Activated CD8-positive, alpha-beta T cell treated with anti-CD3 and anti-CD28 coated beads for 36 hours (primary cell): ENCODE measurements at regions not wholly inside any gene's neighbourhood (a gene's known extent, or its start where the extent isn't known, plus 50 kb on each side); places are given as distances from the start of the nearest gene placed in this dataset.

Experiments used
- ATAC-seq: fragments of 200-7000 bp; cut with Tn5 transposase; one replicate; pipeline ENCODE4 v1.10.0; 2021; ENCODE audit warnings: mild to moderate bottlenecking, moderate library complexity
- CTCF ChIA-PET: fragments of 350-600 bp; sonication (Branson Sonifier 250); formaldehyde crosslinking; loops from one replicate; lab custom pipeline; 2021; ENCODE audit warnings: antibody characterized with exemption; lab: Charles Lee
- POLR2A ChIA-PET: fragments of 350-600 bp; sonication (Branson Sonifier 250); formaldehyde crosslinking; loops from one replicate; lab custom pipeline; 2021; ENCODE audit warnings: antibody characterized with exemption; lab: Charles Lee
- DNase-seq: peaks from one replicate; pipeline ENCODE4 v3.0.0-alpha.2; 2020
- H3K27ac Mint-ChIP-seq: one replicate; pipeline ENCODE4 v1.8.0; 2021; ENCODE audit warnings: mild to moderate bottlenecking, mixed read lengths
- H3K27me3 Mint-ChIP-seq: one replicate; pipeline ENCODE4 v1.8.0; 2021; ENCODE audit warnings: mixed read lengths
- H3K36me3 Mint-ChIP-seq: one replicate; pipeline ENCODE4 v1.8.0; 2021; ENCODE audit warnings: low read depth, mixed read lengths
- H3K4me1 Mint-ChIP-seq: one replicate; pipeline ENCODE4 v1.8.0; 2021; ENCODE audit warnings: low read depth, mixed read lengths
- H3K4me3 Mint-ChIP-seq: one replicate; pipeline ENCODE4 v1.8.0; 2021; ENCODE audit warnings: mild to moderate bottlenecking, moderate library complexity, mixed read lengths
- H3K9me3 Mint-ChIP-seq: one replicate; pipeline ENCODE4 v1.8.0; 2021; ENCODE audit warnings: mixed read lengths
- intact Hi-C: fragments of 100-400 bp; cut with micrococcal nuclease; formaldehyde crosslinking; loops from one replicate; pipeline ENCODE4 v1.10.0; 2022
- TF ChIP-seq, protein P1 (sequence below): fragments of 200-600 bp; IDR thresholded peaks from one replicate; pipeline ENCODE4 v1.8.0; 2022; ENCODE audit warnings: antibody characterized with exemption, mild to moderate bottlenecking

GRCh38 chr7:144937199-144937598 lies 101.3 kb upstream of the TPK1 start:
- Mint-ChIP-seq H3K4me1 (no peaks in the 10 kb centered on the region), H3K36me3 (no peaks in the 10 kb centered on the region), H3K9me3 (no peaks in the 10 kb centered on the region), H3K4me3 (no peak overlapping the region), H3K27me3 (no peaks in the 10 kb centered on the region), H3K27ac (no peak overlapping the region)
- TF ChIP-seq, protein P1, sequence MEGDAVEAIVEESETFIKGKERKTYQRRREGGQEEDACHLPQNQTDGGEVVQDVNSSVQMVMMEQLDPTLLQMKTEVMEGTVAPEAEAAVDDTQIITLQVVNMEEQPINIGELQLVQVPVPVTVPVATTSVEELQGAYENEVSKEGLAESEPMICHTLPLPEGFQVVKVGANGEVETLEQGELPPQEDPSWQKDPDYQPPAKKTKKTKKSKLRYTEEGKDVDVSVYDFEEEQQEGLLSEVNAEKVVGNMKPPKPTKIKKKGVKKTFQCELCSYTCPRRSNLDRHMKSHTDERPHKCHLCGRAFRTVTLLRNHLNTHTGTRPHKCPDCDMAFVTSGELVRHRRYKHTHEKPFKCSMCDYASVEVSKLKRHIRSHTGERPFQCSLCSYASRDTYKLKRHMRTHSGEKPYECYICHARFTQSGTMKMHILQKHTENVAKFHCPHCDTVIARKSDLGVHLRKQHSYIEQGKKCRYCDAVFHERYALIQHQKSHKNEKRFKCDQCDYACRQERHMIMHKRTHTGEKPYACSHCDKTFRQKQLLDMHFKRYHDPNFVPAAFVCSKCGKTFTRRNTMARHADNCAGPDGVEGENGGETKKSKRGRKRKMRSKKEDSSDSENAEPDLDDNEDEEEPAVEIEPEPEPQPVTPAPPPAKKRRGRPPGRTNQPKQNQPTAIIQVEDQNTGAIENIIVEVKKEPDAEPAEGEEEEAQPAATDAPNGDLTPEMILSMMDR: no peak
- ChIA-PET POLR2A (no interaction called here), CTCF (no interaction called here)
- intact Hi-C loops: no loop called here
- ATAC-seq (no peak), DNase-seq (no peak)

- DNase-seq (no peak), ATAC-seq (no peak)
- Mint-ChIP-seq H3K9me3 (no peaks in the 10 kb centered on the region), H3K4me3 (no peak overlapping the region), H3K27ac (no peak overlapping the region), H3K4me1 (no peaks in the 10 kb centered on the region), H3K27me3 (no peaks in the 10 kb centered on the region), H3K36me3 (no peaks in the 10 kb centered on the region)
- ChIA-PET POLR2A (no interaction called here), CTCF (no interaction called here)
- TF ChIP-seq, protein P1: no peak
- intact Hi-C loops: no loop called here
Measured at GRCh38 chr7:144936314-144936713, 100.5 kb upstream of the TPK1 start.

GRCh38 chr7:144910411-144910810 lies 74.6 kb upstream of the TPK1 start:
- Mint-ChIP-seq H3K4me3 (no peak overlapping the region), H3K27ac (no peak overlapping the region), H3K4me1 (peaks cover 8% of the 10 kb centered on the region), H3K27me3 (peaks cover 2% of the 10 kb centered on the region), H3K9me3 (no peaks in the 10 kb centered on the region), H3K36me3 (no peaks in the 10 kb centered on the region)
- intact Hi-C loops: no loop called here
- DNase-seq (no peak), ATAC-seq (no peak)
- ChIA-PET POLR2A (no interaction called here), CTCF (no interaction called here)
- TF ChIP-seq, protein P1: no peak

DNA sequence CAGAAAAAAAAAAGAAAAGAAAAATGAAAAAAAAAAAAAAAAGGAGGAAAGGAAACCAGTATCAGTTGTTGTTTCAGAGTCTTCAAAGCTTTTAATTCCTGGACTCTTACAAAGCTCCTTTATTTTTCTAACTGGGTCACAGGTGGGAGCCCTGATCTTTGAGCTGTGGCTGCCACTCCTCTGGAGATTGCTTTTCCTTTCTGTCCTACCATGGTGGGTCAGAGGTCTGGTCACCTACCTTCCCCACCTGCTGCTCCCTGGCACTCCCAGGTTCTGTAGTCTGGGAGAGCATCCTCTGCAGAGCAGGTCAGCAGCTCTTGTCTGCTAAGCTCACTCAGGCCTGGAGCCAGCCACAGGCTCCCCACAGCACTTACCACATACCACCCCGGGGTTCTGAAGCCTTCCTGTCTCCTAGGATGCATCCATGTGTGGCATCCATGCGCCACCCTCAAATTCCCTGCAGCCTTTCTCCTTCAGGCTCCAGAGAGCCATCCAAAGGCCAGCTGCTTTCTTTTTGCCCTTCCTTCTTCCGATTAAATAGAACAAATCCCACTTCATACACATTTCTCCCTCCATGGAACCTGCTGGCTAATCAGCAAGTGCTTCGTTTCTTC lies 73.2 kb upstream of the TPK1 start:
- Mint-ChIP-seq H3K4me3 (no peak overlapping the region), H3K27ac (no peak overlapping the region), H3K36me3 (no peaks in the 10 kb centered on the region), H3K9me3 (no peaks in the 10 kb centered on the region), H3K4me1 (peaks cover 8% of the 10 kb centered on the region), H3K27me3 (peaks cover 2% of the 10 kb centered on the region)
- intact Hi-C loops: no loop called here
- TF ChIP-seq, protein P1: no peak
- ChIA-PET POLR2A (no interaction called here), CTCF (no interaction called here)
- DNase-seq (no peak), ATAC-seq (no peak)

DNA sequence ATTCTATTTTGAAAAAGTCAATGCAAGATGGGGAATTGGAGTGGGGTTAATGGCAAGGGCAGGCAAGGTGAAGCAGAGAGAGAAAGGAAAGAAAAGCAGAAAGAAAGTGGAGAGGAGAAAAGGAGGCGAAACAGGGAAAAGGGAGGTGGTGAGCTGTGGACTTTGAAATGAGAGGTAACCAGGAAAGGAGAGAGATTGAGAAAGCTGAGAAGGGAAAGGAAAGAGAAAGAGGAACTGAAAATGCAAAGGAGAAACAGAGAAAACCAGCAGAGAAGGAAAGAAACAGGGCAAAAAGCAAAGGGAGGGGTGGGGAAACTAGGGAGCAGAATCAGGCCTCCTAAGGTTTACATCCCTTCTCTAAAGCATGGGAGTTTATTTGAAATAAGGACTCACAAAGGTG lies 72.5 kb upstream of the TPK1 start:
- ATAC-seq: no peak
- CTCF ChIA-PET: no interaction called here

More for the DNA sequence above, 72.5 kb upstream of the TPK1 start:
- peaks cover 8% of the 10 kb centered on the region for H3K4me1 Mint-ChIP-seq
- H3K27me3 Mint-ChIP-seq: peaks cover 2% of the 10 kb centered on the region
- intact Hi-C loops: no loop called here
- no peaks in the 10 kb centered on the region for H3K9me3 Mint-ChIP-seq
- no peaks in the 10 kb centered on the region for H3K36me3 Mint-ChIP-seq
- no peak overlapping the region for H3K4me3 Mint-ChIP-seq
- no peak for DNase-seq
- TF ChIP-seq, protein P1: no peak
- POLR2A ChIA-PET: no interaction called here
- no peak overlapping the region for H3K27ac Mint-ChIP-seq
